Jurkat, Clone E6-1 (cell line): ENCODE measurements at regions not wholly inside any gene's neighbourhood (a gene's known extent, or its start where the extent isn't known, plus 50 kb on each side); places are given as distances from the start of the nearest gene placed in this dataset.
"Not testable (repeated sequence)": the region's sequence is repeated elsewhere in the genome, so short reads cannot be mapped to it uniquely, and the experiment has no call there.

Experiments used
- DNase-seq: peaks from one replicate; pipeline ENCODE4 v3.0.0-alpha.2; 2011; ENCODE audit warnings: low read depth, low spot score
- H3K4me3 ChIP-seq: 2 replicates; pipeline ENCODE4 v1.5.1; 2011; ENCODE audit warnings: mild to moderate bottlenecking, low read length, control low read depth, moderate library complexity

DNA sequence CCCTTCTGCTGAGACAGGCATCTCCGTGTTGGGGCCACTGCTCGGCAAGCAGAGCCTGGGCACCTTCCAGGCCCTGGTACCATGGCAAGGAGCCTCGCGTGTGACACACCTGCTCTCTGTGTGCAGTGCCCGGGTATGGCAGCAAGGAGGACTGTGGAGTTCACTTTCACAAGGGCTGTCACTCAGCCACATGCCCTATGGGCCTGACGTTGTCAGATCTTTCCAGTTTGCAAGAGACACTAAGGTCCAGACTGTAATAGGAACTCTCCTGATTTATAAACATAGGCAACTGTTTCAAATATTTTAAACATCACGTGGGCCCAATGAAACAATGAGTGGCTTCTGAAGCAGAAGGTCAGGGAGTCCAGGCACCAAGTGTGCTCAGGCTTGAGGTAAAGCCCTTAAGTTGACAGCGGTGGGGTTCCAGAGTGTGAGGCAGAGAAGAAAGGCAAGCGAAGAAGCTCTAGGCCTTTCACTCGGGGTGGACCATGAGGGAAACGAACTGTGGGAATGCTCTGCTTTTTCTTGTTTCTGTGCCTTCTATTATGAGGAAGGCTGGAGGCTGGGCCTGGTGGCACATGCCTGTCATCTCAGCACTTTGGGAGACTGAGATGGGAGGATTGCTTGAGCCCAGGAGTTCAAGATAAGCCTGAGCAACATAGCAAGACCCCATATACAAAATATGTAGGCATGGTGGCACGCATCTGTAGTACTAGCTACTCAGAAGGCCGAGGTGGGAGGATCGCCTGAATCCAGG is 108.6 kb upstream of the TRIM2 start:
- no peak for DNase-seq

DNA sequence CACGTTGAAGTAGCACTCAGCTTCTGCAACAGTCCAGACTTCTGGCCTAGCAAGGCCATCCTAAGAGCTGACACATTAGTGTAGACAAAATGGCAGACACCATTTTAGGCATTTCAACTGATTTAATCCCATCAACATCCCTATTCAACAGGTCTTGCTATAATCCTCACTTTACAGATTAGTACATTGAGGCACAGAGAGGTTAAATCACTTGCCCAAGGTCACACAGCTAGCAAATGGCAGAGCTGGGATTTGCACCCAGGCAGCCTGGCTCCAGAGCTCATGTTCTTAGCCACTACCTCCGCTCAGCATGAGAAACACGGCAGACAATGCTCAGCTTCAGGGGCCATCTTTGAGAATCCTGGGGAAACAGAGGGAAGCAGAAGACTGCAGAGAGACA is 107.9 kb upstream of the TRIM2 start:
- H3K4me3 ChIP-seq = no peak overlapping the region
- DNase-seq = no peak

More for the DNA sequence above, 108.6 kb upstream of the TRIM2 start:
- H3K4me3 ChIP-seq = no peak overlapping the region

DNA sequence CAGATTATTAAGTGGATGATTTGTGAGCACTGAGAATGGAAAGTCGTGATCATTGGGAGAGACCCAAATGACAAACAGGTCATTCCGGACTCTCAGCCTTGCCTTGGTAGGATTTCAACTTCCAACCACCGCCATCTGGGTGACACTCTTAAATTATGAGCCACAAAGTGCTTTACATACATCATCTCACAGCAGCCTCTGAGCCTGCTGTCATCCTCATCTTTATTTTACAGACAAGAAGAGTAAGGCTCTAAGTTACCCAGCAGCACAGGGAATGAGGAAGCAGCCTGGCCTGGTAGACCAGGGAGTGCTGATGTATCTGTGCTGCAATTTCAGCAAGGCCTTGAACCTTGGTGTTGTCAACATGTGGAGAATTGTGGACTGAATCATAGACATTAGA is 105.8 kb upstream of the TRIM2 start:
- H3K4me3 ChIP-seq = no peak overlapping the region
- DNase-seq = no peak

DNA sequence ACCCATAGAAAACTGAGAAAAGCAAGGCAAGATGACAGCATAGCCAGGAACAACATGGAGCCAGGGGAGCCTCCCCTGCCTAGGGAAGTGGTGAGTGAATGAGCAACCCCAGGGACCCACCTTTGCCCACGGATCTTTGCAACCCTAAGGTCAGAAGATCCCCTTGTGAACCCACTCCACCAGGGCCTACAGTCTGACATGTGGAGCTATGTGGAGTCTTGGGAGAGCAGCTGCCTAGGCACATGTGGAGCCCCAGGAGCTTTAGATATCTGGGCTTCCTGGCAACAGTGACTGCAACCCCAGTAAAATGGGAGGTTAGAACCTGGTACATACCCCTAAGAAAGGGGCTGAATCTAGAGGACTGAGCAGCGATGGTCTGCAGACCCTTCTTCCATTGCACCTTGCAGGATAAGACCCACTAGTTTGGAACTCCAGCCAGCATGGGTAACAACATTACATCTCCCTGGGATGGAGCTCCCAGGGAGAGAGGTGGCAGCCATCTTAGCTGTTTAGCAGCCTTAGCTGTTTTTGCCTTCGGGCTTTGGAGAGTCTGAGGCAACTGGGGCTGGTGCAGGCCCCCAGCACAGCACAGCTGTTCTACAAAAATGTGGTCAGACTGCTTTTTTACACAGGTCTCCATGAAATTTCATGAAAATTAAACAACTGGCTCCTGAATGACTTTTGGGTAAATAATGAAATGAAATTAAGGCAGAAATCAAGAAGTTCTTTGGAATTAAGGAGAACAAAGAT is 104.7 kb upstream of the TRIM2 start:
- no peak overlapping the region for H3K4me3 ChIP-seq
- no peak for DNase-seq

DNA sequence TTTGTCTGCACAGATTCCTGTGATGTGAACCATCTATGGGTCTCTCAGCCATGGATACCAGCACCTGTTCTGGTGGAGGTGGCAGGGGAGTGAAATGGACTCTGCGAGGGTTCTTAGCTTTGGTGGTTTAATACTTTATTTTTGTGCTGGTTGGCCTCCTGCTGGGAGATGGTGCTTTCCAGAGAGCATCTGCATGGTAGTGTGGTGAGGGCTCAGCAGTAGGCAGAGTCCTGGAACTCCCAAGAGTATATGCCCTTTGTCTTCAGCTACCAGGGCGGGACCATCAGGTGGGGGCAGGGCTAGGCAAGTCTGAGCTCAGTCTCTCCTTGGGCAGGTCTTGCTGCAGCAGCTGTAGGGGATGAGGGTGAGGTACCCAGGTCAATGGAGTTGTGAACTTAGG is 97.5 kb upstream of the TRIM2 start:
- H3K4me3 ChIP-seq, DNase-seq: not testable (repeated sequence)

DNA sequence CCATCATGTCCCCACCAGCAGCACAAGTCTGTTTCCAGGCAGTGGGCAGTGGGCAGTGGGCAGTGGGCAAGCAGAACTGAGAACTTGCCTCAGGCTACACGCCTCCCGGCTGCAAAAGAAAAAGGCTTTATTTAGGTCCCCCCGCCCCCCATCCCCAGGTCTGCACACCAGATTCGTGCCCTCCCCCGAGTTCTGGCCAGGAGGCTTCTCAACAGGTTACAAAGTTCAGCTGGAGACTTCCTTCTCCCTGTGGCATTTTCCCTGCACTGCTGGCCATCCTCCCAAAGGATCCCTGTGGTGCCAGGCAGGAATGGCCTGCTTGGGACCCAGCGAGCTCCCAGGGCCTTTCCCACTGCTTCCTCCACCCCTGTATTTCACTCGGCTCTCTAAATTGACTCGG is 97.0 kb upstream of the TRIM2 start:
- DNase-seq = no peak

DNA sequence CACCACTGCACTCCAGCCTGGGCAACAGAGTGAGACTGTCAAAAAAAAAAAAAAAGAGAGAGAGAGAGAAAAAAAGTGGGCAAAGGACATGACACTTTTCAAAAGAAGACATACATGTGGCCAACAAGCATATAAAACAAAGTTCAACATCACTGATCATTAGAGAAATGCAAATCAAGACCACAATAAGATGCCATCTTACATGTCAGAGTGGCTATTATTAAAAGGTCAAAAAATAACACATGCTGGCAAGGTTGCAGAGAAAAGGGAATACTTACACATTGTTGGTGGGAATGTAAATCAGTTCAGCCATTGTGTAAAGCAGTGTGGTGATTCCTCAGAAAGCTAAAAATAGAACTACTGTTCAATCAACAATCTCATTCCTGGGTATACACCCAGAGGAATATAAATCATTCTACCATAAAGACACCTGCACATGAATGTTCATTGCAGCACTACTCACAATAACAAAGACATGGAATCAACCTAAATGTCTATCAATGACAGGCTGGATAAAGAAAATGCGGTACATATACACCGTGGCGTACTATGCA is 94.9 kb upstream of the TRIM2 start:
- no peak overlapping the region for H3K4me3 ChIP-seq
- no peak for DNase-seq

More for the DNA sequence above, 97.0 kb upstream of the TRIM2 start:
- no peak overlapping the region for H3K4me3 ChIP-seq

DNA sequence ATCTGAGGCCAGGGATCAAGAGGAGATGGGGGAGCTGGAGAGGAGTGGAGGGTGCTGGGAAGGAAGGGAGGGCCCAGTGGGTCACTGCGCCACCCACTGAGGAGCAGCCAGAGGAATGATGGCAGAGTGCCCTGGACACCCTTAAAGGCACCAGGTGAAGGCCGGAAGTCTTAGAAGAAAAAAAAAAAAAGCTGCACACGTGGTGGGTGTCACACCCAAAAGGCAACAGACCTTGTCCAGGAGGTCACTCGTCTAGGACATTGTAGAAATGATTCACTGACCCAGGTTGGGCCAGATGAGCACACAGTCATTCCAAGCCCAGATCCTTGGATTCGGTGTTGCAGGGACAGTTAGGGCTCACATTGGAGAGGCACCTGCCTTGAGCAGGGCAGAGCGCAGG is 93.5 kb upstream of the TRIM2 start:
- DNase-seq = no peak
- no peak overlapping the region for H3K4me3 ChIP-seq

DNA sequence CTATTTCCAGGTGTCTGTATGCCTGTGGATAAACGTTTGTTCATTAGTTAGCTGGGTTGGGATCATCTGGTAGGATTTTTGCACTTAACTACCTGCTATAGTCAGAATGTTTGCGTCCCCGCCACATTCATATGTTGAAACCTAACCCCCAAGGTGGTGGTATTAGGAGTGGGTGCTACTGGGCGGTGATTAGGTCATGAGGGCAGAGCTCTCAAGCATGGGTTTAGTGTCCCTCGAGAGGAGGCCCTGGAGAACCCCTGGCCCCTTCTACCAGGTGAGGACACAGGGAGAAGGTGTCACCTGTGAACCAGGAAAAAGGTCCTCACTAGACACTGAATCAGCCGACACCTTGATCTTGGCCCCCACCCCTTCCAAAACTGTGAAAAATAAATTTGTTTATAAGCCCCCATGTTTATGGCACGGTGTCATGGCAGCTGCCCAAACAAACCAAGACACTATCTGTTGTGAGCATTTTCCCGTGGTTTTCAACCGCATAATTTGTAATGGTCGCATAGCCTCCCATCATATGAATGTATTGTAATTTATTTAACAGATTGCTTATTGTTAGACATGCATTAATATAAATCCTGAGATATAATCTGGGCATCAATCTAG is 92.7 kb upstream of the TRIM2 start:
- DNase-seq = no peak
- no peak overlapping the region for H3K4me3 ChIP-seq

DNA sequence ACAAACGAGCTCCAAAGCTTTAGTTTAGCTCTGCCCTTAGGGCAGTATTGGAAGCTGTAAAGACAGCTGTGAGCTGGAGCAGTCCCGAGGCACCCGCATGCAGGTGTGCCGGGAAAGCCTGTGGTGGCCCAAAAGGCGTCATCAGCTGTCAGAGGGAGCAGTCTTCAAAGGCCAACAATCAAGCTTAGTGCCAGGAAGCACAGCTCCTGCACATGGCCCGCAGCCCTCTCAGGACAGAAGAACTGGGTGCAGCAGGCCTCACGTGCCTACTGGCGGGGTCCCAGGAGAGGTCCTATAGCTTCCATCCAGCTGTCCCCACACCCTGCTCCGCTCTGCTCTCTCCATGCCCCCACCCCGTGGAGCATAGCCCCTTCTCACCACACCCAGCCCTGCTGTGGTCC is 92.2 kb upstream of the TRIM2 start:
- no peak overlapping the region; the same call in 1 of the 2 replicates for H3K4me3 ChIP-seq
- DNase-seq = peak; percentile 84

DNA sequence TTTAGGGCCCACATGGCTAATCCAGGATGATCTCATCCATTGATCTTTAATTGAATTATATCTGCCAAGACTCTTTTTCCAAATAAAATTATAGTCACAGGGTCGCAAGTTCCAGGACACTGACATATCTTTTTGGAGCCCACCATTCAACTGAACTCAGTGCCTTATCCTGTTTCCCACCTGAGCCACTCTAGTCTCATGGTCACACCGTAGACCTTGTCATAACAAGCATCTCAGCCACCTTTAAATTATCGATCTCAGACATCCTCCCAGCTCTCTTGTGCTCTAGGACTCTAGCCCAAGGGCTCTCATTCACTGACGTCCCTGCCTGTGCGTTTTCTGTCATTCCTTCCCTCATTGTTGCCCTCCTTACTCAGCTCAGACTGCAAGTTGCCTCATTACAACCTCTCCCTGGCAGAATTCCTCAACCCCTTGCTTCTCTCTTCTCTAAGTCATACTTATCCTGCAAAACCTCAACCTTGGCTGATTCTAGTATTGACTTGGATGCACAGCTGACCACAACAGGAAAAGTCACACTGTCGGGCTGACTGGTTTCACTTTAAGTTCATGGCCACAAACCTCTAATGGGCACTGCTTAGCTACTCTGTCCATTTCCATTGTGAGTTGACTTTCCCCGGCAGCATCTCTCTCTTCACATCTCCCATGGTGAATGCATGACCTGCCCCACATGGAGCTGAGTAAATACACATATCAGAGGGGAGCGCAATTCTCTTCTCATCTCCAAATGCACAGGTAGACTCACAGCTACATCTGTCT is 91.0 kb upstream of the TRIM2 start:
- no peak for DNase-seq
- no peak overlapping the region for H3K4me3 ChIP-seq

DNA sequence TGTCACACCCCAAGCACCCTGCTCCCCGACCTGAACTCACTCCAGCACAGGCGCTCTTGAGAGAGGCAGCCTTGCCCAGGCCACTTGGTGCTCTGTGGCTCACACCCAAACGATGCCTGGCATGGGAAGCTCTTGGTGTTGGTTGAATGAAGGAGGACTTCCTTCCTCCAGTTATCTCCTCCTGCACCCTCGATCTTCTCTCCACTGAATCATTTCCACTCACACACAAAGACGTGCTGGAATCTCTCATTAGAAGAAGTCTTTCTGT is 90.5 kb upstream of the TRIM2 start:
- DNase-seq = no peak
- no peak overlapping the region for H3K4me3 ChIP-seq

DNA sequence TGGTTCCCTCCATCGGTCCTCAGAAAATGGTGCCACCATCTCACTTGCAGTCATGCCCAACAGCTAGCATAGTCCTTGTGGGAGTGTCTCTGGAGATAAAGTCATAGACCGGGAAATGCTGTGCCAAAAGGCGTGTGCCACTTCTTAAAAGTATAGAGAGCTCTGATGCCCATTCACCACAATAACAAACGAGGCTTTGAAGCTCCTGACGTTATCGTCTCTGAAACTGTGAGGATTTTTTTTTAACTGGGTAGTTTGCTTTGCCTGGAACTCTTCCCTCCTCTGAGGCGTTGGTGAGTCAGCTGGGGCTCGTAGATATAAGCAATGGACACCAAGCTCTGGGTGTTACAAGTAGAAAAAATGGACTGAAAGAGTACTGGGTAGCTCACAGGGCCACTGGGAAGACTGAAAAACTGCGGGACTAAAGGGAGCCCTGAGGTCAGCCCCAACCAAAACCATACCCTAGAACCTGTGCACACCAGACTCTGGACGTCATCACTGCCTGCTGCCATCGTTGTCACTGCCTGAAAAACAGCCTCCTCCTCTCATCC is 89.4 kb upstream of the TRIM2 start:
- peak overlapping the region; percentile 2 for H3K4me3 ChIP-seq
- DNase-seq = peak; percentile 70

DNA sequence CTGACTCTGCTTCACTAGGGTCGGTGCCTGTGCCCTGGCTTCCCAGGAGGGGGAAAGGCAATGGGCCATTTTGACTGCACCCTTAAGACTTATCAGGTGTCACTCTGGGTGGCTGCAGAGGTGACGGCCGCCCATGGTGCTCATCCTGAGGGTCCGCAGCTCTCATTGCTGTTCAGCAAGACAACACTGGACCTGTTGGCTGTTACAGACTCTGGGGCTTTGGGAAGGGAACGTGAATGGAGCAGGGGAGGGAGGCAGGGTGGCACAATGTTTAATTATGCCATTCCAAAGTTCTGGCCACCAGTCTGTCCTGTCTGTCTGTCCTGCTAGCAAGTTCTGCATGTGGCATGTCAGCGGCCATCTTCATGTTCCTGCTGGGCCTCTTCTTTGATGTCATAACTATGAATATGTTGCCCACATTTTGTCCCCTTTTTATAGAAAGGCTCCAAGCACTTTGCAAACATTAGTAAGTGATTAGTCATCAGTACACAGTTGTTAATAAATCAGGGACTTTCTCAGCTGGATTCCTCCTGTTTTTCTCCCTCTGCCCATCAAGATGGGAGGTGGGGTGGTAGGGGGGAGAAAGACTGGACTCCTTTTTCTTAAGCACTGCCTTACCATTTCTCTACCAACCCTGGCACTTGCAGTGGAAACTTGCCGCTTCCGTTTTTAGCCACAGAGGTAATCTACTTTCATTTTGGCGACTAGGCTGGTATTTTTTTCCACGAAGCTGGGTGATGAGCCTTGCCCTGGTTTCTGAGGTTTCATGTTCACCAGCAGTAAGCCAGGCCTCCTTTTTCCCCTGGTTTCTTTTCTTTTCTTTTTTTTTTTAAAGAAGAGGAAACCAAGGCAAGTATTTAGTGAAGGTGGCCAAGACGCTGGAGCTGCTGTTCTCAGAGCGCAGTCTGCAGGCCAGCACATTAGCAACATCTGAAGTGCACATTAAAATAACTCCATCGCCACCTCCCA is 88.6 kb upstream of the TRIM2 start:
- H3K4me3 ChIP-seq = peak overlapping the region; percentile 26
- peak; percentile 96 for DNase-seq

DNA sequence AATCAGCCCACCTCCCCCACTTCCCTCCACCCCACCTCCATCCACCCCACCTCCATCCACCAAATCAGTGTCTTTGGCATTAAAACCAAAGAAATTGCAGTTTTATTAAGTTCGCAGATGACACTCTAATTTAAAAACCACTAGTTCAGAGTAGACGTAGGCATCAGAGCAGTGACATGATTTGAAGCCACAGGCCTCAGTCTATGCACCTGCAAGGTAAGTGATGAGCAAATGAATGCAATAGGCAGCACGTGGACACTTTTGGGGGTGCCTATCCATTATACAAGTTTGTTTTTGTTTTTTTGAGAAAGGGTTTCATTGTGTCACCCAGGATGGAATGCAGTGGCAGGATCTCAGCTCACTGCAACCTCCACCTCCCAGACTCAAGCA is 88.0 kb upstream of the TRIM2 start:
- DNase-seq = no peak
- H3K4me3 ChIP-seq = peak overlapping the region; percentile 26

DNA sequence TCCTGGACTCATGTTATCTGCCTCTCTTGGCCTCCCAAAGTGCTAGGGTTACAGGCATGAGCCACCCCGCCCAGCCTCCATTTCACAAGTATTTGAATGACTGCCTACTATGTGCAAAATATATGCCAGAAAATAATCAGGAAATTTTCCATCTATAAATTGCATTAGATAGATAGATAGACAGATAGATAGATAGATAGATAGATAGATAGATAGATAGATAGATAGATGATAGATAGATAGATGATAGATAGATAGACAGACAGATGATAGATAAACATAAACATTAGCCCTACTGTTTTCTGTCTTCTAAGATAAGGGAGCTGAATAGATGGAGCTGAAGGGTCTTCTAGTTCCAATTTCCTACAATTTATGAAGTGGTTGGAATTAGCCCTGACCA is 87.4 kb upstream of the TRIM2 start:
- no peak for DNase-seq
- no peak overlapping the region for H3K4me3 ChIP-seq

DNA sequence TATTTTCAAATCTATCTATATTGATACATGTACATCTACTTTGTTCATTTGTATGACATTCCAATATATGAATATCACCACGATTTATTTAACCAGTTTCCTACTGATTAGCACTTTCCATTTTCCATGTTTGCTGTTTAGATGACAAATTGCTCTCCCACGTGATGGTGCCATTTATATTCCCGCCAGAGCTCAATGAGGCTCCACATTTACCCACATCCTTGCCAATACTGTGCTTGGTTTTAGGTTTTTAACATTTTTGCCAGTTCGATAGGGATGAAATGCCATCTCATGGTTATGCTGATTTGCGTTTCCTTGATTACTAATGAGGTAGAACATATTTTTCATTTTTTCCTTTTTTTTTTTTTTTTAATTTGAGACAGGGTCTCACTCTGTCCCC is 86.7 kb upstream of the TRIM2 start:
- no peak overlapping the region for H3K4me3 ChIP-seq
- no peak for DNase-seq

DNA sequence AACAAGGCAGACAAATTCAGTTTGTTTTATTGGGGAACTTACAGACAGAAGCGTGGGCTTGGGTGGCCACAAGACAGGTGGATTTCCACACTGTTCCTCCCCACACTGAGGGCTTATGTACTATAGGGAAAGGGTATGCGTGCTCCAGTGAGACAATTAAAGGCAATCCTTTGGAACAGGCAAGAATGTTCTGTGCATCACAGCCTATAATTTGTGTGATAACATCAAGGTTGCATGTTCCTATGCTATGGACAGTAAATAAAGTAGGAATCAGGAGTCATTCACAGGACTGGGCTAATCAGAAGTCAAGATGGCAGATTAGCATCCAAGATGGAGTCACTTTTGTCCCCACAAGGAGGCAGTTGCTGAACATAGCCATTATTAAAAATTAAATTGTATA is 84.6 kb upstream of the TRIM2 start:
- DNase-seq = no peak
- H3K4me3 ChIP-seq = no peak overlapping the region
